ENCODE measurements at regions not wholly inside any gene's neighbourhood (a gene's known extent, or its start where the extent isn't known, plus 50 kb on each side); places are given as distances from the start of the nearest gene placed in this dataset.

DNA sequence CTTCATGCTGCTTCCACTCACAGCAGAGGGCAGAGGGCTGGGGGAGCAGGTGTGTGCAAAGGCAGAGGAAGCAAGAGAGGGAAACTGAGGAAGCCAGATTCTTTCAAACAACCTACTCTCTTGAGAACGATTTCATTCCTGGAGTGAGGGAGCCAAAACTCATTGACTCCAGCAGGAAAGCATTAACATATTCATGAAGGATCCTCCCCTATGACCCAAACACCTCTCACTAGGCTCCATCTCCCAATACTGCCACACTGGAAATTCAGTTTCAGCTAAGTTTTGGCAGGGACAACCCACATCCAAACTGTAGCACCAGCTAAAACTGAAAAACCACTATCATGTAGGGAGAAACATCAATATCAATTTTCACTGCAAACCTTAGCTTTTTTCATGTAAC is 125.1 kb downstream of the OLIG3 start:
- Histone ChIP-seq H3K9me3 (replicated peaks; ENCODE audit: low read length) (no peaks in the 10 kb centered on the region), H3K4me3 (ENCODE audit: low read length) (no peak overlapping the region), H3K4me1 (ENCODE audit: control insufficient read depth, insufficient read depth, low read length) (peaks cover 1% of the 10 kb centered on the region), H3K36me3 (ENCODE audit: insufficient read depth, low read length) (no peaks in the 10 kb centered on the region), H3K27me3 (ENCODE audit: control insufficient read depth, insufficient read depth, low read length) (no peaks in the 10 kb centered on the region), H3K9ac (ENCODE audit: low read depth, low read length) (no peak overlapping the region), H3K4me2 (ENCODE audit: low read length) (no peak overlapping the region)

DNA sequence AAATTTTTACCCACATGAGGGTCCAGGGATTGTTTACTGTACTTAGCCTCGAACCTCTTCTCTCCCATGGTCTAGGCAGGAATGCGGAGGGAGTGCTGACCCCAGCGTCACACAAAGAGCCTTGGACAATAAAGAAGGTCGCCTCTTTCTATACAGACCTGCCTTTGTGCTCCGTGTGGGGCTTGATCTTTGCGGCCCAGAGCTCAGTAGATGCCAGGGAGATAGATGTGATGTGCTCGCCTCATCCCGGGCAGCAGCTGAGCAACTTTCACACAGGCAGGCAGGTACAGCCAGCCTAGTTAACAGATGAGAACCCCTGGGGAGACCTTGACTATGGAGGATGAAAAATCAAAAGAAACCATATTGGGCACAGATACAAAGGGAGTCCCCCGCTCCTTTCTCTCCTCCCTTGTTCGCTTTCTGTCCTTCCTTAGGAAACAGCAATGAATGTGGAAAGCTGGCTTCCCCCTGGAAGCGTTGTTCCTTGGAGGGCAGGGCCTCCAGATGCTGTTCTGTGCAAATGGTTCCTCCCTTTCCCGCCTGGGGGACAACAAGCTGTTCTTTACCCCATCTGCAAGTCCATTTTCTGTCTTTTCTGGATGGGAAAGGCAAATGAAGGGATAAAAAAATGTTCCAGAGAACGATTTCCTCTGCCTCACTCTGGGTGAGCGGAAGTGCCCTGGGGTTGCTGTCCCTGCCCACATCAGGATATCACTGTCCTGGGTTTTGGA is 128.3 kb downstream of the OLIG3 start:
- Histone ChIP-seq H3K9ac (ENCODE audit: low read depth, low read length) (no peak overlapping the region), H3K4me3 (ENCODE audit: low read length) (no peak overlapping the region), H3K4me2 (ENCODE audit: low read length) (no peak overlapping the region), H3K4me1 (ENCODE audit: control insufficient read depth, insufficient read depth, low read length) (peaks cover 5% of the 10 kb centered on the region), H3K9me3 (replicated peaks; ENCODE audit: low read length) (no peaks in the 10 kb centered on the region), H3K36me3 (ENCODE audit: insufficient read depth, low read length) (no peaks in the 10 kb centered on the region), H3K27me3 (ENCODE audit: control insufficient read depth, insufficient read depth, low read length) (no peaks in the 10 kb centered on the region)

DNA sequence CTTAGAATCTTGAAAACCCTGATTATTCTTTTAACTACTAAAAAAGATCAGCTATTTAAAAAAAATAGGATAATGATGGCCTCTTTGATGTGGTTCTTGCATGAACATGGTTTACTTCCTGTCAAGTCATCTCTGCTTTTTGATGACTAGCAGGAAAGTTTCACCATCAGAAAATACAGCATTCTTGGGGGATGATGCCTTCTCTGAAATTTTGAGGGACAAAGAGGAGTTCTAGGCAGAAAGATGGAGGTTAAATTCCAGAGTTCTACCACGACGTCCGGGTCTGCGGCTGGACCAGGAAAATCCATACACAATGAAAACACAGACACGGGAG is 130.4 kb downstream of the OLIG3 start:
- no peaks in the 10 kb centered on the region for H3K27me3 ChIP-seq (ENCODE audit: control insufficient read depth, insufficient read depth, low read length)
- H3K9me3 ChIP-seq (replicated peaks; ENCODE audit: low read length), result no peaks in the 10 kb centered on the region
- no peak overlapping the region for H3K4me3 ChIP-seq (ENCODE audit: low read length)
- no peaks in the 10 kb centered on the region for H3K36me3 ChIP-seq (ENCODE audit: insufficient read depth, low read length)
- H3K4me2 ChIP-seq (ENCODE audit: low read length), result no peak overlapping the region
- peaks cover 5% of the 10 kb centered on the region for H3K4me1 ChIP-seq (ENCODE audit: control insufficient read depth, insufficient read depth, low read length)
- no peak overlapping the region for H3K9ac ChIP-seq (ENCODE audit: low read depth, low read length)

GRCh38 chr6:137362878-137363804 is 131.1 kb downstream of the OLIG3 start:
- no peak overlapping the region for H3K4me3 ChIP-seq (ENCODE audit: low read length)
- no peak overlapping the region for H3K9ac ChIP-seq (ENCODE audit: low read depth, low read length)

GRCh38 chr6:137361701-137362100 is 132.5 kb downstream of the OLIG3 start:
- H3K4me1 ChIP-seq (ENCODE audit: control insufficient read depth, insufficient read depth, low read length), result peaks cover 5% of the 10 kb centered on the region
- H3K9me3 ChIP-seq (replicated peaks; ENCODE audit: low read length), result no peaks in the 10 kb centered on the region
- H3K27me3 ChIP-seq (ENCODE audit: control insufficient read depth, insufficient read depth, low read length), result peaks cover 5% of the 10 kb centered on the region
- no peak overlapping the region for H3K4me3 ChIP-seq (ENCODE audit: low read length)
- H3K36me3 ChIP-seq (ENCODE audit: insufficient read depth, low read length), result no peaks in the 10 kb centered on the region
- no peak overlapping the region for H3K4me2 ChIP-seq (ENCODE audit: low read length)
- no peak overlapping the region for H3K9ac ChIP-seq (ENCODE audit: low read depth, low read length)

More at GRCh38 chr6:137362878-137363804, 131.1 kb downstream of the OLIG3 start:
- no peak overlapping the region for H3K4me2 ChIP-seq (ENCODE audit: low read length)
- H3K36me3 ChIP-seq (ENCODE audit: insufficient read depth, low read length), result no peaks in the 10 kb centered on the region
- H3K9me3 ChIP-seq (replicated peaks; ENCODE audit: low read length), result no peaks in the 10 kb centered on the region
- H3K4me1 ChIP-seq (ENCODE audit: control insufficient read depth, insufficient read depth, low read length), result peaks cover 5% of the 10 kb centered on the region
- peaks cover 4% of the 10 kb centered on the region for H3K27me3 ChIP-seq (ENCODE audit: control insufficient read depth, insufficient read depth, low read length)

DNA sequence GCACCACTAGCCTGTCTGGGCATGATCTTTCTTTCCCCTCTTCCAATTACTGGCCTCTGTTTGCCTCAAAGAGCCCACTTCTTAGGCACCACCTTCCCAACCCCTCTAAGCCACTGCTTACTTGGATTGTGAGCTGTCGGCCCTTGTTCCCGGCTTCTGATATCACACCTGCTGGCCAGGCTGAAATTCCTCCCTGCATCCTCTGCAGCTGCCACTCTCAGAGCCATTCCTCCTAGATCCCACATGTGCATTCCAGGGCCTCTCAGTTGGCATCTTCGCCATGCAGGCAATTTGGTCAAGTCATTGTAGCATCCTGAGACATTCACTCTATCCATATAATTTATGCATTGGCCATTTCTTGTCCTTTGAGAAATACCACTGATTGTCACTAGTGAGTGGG is 135.9 kb downstream of the OLIG3 start:
- peaks cover 5% of the 10 kb centered on the region for H3K27me3 ChIP-seq (ENCODE audit: control insufficient read depth, insufficient read depth, low read length)
- H3K4me1 ChIP-seq (ENCODE audit: control insufficient read depth, insufficient read depth, low read length), result no peaks in the 10 kb centered on the region
- H3K9ac ChIP-seq (ENCODE audit: low read depth, low read length), result no peak overlapping the region
- H3K9me3 ChIP-seq (replicated peaks; ENCODE audit: low read length), result no peaks in the 10 kb centered on the region
- no peaks in the 10 kb centered on the region for H3K36me3 ChIP-seq (ENCODE audit: insufficient read depth, low read length)
- no peak overlapping the region for H3K4me2 ChIP-seq (ENCODE audit: low read length)
- H3K4me3 ChIP-seq (ENCODE audit: low read length), result no peak overlapping the region

DNA sequence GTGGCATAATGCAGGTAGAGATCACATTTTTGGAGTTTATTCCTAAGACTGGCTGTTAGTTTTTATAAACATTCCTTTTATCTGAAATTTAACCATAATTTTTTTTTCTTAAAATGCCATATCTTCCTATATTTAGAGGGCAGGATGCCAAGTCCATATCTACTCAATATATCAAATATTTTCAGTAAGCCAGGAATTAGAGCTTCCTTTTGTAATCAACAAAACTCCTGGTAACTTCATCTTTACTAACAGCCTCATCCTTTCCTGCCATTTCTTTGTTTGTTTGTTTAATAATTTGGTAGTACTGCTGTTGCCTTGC is 136.3 kb downstream of the OLIG3 start:
- no peak overlapping the region for H3K4me2 ChIP-seq (ENCODE audit: low read length)
- H3K9me3 ChIP-seq (replicated peaks; ENCODE audit: low read length), result no peaks in the 10 kb centered on the region
- H3K27me3 ChIP-seq (ENCODE audit: control insufficient read depth, insufficient read depth, low read length), result peaks cover 5% of the 10 kb centered on the region
- H3K9ac ChIP-seq (ENCODE audit: low read depth, low read length), result no peak overlapping the region
- H3K36me3 ChIP-seq (ENCODE audit: insufficient read depth, low read length), result no peaks in the 10 kb centered on the region
- H3K4me3 ChIP-seq (ENCODE audit: low read length), result no peak overlapping the region
- H3K4me1 ChIP-seq (ENCODE audit: control insufficient read depth, insufficient read depth, low read length), result no peaks in the 10 kb centered on the region

GRCh38 chr6:137357263-137357947 is 136.8 kb downstream of the OLIG3 start:
- Histone ChIP-seq H3K27me3 (ENCODE audit: control insufficient read depth, insufficient read depth, low read length) (peaks cover 5% of the 10 kb centered on the region), H3K4me3 (ENCODE audit: low read length) (no peak overlapping the region), H3K36me3 (ENCODE audit: insufficient read depth, low read length) (no peaks in the 10 kb centered on the region), H3K9ac (ENCODE audit: low read depth, low read length) (no peak overlapping the region), H3K4me2 (ENCODE audit: low read length) (no peak overlapping the region), H3K9me3 (replicated peaks; ENCODE audit: low read length) (no peaks in the 10 kb centered on the region), H3K4me1 (ENCODE audit: control insufficient read depth, insufficient read depth, low read length) (no peaks in the 10 kb centered on the region)

GRCh38 chr6:137353842-137354397 is 134.7 kb upstream of the IFNGR1 start:
- H3K9ac ChIP-seq (ENCODE audit: low read depth, low read length), result no peak overlapping the region
- no peaks in the 10 kb centered on the region for H3K36me3 ChIP-seq (ENCODE audit: insufficient read depth, low read length)
- no peaks in the 10 kb centered on the region for H3K4me1 ChIP-seq (ENCODE audit: control insufficient read depth, insufficient read depth, low read length)
- H3K4me3 ChIP-seq (ENCODE audit: low read length), result no peak overlapping the region
- no peaks in the 10 kb centered on the region for H3K9me3 ChIP-seq (replicated peaks; ENCODE audit: low read length)
- H3K27me3 ChIP-seq (ENCODE audit: control insufficient read depth, insufficient read depth, low read length), result peaks cover 18% of the 10 kb centered on the region
- no peak overlapping the region for H3K4me2 ChIP-seq (ENCODE audit: low read length)

GRCh38 chr6:137353346-137353745 is 134.2 kb upstream of the IFNGR1 start:
- Histone ChIP-seq H3K27me3 (ENCODE audit: control insufficient read depth, insufficient read depth, low read length) (peaks cover 16% of the 10 kb centered on the region), H3K36me3 (ENCODE audit: insufficient read depth, low read length) (no peaks in the 10 kb centered on the region), H3K9me3 (replicated peaks; ENCODE audit: low read length) (no peaks in the 10 kb centered on the region), H3K9ac (ENCODE audit: low read depth, low read length) (no peak overlapping the region), H3K4me2 (ENCODE audit: low read length) (no peak overlapping the region), H3K4me1 (ENCODE audit: control insufficient read depth, insufficient read depth, low read length) (no peaks in the 10 kb centered on the region), H3K4me3 (ENCODE audit: low read length) (no peak overlapping the region)

DNA sequence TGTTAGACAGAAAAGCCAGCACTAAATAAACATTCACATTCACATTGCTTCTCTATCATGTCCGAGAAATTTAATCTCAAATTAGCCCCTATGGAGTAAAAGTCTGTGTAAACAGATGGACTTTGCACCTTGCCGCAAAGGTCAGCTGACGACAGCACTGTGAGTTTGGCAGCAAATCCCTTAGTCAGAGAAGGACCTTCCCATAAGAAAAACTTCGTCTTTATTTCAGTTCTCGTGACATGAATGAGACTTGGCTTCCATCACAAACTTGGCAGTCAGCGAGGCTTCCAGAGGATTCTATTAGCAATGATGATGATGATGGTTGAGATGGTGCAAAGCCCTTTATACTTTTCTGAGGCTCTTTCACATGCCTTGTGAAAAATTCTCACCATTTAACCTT is 133.7 kb upstream of the IFNGR1 start:
- no peaks in the 10 kb centered on the region for H3K4me1 ChIP-seq (ENCODE audit: control insufficient read depth, insufficient read depth, low read length)
- H3K9me3 ChIP-seq (replicated peaks; ENCODE audit: low read length), result no peaks in the 10 kb centered on the region
- H3K9ac ChIP-seq (ENCODE audit: low read depth, low read length), result no peak overlapping the region
- no peak overlapping the region for H3K4me3 ChIP-seq (ENCODE audit: low read length)
- H3K36me3 ChIP-seq (ENCODE audit: insufficient read depth, low read length), result no peaks in the 10 kb centered on the region
- peaks cover 13% of the 10 kb centered on the region for H3K27me3 ChIP-seq (ENCODE audit: control insufficient read depth, insufficient read depth, low read length)
- H3K4me2 ChIP-seq (ENCODE audit: low read length), result no peak overlapping the region

Data from skeletal muscle satellite cell (primary cell).